CD4-positive, alpha-beta T cell (primary cell): ENCODE measurements at regions not wholly inside any gene's neighbourhood (a gene's known extent, or its start where the extent isn't known, plus 50 kb on each side); places are given as distances from the start of the nearest gene placed in this dataset.

Source experiments
- ATAC-seq: fragments of 200-7000 bp; cut with Tn5 transposase; one replicate; pipeline ENCODE4 v1.10.0; 2022; ENCODE audit warnings: mild to moderate bottlenecking; ENCODE audit not compliant: poor library complexity
- CTCF ChIA-PET: fragments of 350-600 bp; sonication (Branson Sonifier 250); formaldehyde crosslinking; loops from one replicate; lab custom pipeline; 2021; ENCODE audit warnings: antibody characterized with exemption, inconsistent platforms; lab: Charles Lee
- POLR2A ChIA-PET: fragments of 350-600 bp; sonication (Branson Sonifier 250); formaldehyde crosslinking; loops from one replicate; lab custom pipeline; 2021; ENCODE audit warnings: antibody characterized with exemption, inconsistent platforms; lab: Charles Lee
- DNase-seq, 14 experiments: peaks; one replicate each; pipeline ENCODE4 v3.0.0-alpha.2; 2013 to 2020; ENCODE audit warnings: mixed read lengths in 2 of 14
- H3K27ac ChIP-seq, 2 donors: one replicate each; pipeline versions ENCODE4 v1.5.1 to v1.7.0; 2013; ENCODE audit warnings: low read length in 2 of 2, low read depth in 1 of 2, mild to moderate bottlenecking in 1 of 2
- H3K27me3 ChIP-seq, 2 experiments: 1 replicate in 1 of 2; 2 replicates in 1 of 2; pipeline versions ENCODE4 v1.6.1 to v1.7.0; 2013; ENCODE audit warnings: low read length in 2 of 2, control low read depth in 1 of 2, mild to moderate bottlenecking in 1 of 2, moderate library complexity in 1 of 2; ENCODE audit not compliant: insufficient read depth in 2 of 2, control insufficient read depth in 1 of 2
- H3K36me3 ChIP-seq: one replicate; pipeline ENCODE4 v1.6.1; 2013; ENCODE audit warnings: low read length, control low read depth; ENCODE audit not compliant: insufficient read depth
- H3K4me1 ChIP-seq: one replicate; pipeline ENCODE4 v1.6.1; 2013; ENCODE audit warnings: low read length, control low read depth; ENCODE audit not compliant: insufficient read depth
- H3K4me3 ChIP-seq: one replicate; pipeline ENCODE4 v1.5.1; 2013; ENCODE audit warnings: mild to moderate bottlenecking, low read length, moderate library complexity
- H3K9me3 ChIP-seq, 2 experiments: 1 replicate in 1 of 2; 2 replicates in 1 of 2; pipeline versions ENCODE4 v1.6.1 to v1.7.0; 2013; ENCODE audit warnings: low read length in 2 of 2, mild to moderate bottlenecking in 2 of 2, control low read depth in 1 of 2, moderate library complexity in 1 of 2; ENCODE audit not compliant: control insufficient read depth in 1 of 2, insufficient read depth in 1 of 2
- H3K27ac Mint-ChIP-seq: one replicate; pipeline ENCODE4 v1.8.0; 2020; ENCODE audit warnings: mixed read lengths
- H3K27me3 Mint-ChIP-seq: one replicate; pipeline ENCODE4 v1.8.0; 2021; ENCODE audit warnings: mixed read lengths
- H3K36me3 Mint-ChIP-seq: one replicate; pipeline ENCODE4 v1.8.0; 2021; ENCODE audit warnings: low read depth, mixed read lengths
- H3K4me1 Mint-ChIP-seq: one replicate; pipeline ENCODE4 v1.8.0; 2021; ENCODE audit warnings: low read depth, mixed read lengths
- H3K4me3 Mint-ChIP-seq: one replicate; pipeline ENCODE4 v1.8.0; 2020; ENCODE audit warnings: mild to moderate bottlenecking, mixed read lengths
- H3K9me3 Mint-ChIP-seq: one replicate; pipeline ENCODE4 v1.8.0; 2020; ENCODE audit warnings: mixed read lengths
- CTCF ChIP-seq: fragments of 200-600 bp; IDR thresholded peaks from one replicate; pipeline ENCODE4 v1.8.0; 2022; ENCODE audit warnings: antibody characterized with exemption, mild to moderate bottlenecking
- intact Hi-C, 2 experiments: fragments of 100-400 bp; cut with DNase I in 1 of 2; cut with micrococcal nuclease in 1 of 2; formaldehyde crosslinking; loops; one replicate each; pipeline versions ENCODE4 v1.15.1 to v1.9.0; 2023 to 2025; cut with DNase I, micrococcal nuclease

DNA sequence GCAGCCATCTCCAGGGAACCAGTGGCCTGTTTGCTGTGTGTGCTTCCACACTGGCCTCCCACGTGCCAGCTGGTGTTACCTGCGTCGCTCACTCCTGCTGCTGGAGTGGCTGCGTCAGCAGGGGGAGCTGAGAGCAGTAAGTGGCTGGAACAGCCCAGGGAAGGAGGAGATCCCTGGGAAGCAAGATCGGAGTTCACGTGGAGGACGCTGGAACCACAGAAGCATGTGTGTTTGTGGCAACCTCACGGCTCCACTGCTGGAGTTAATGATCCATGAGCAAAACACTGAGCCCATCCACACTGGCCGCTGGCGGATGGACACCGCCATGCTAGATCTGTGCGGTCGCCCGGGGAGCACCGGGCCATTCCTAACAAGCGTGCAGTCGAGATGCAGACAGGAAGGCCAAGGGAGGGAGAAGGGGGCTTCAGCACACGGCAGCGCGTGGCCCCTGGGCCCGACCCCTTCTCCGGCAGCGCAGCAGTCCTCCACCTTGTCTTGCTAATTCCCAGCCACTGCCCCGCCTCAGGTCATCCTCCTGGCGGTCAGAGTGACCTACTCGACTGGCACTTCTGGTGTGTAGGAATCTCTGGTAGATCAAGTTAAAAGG lies 68.5 kb upstream of the EEPD1 start:
- no peak overlapping the region for H3K4me3 Mint-ChIP-seq
- ChIA-PET CTCF (no interaction called here), POLR2A (no interaction called here)
- Histone ChIP-seq H3K4me1 (no peaks in the 10 kb centered on the region), H3K27me3 (no peaks in the 10 kb centered on the region), H3K27ac (no peak overlapping the region), H3K4me3 (no peak overlapping the region), H3K9me3 (peaks cover 0 to 7% of the 10 kb centered on the region in 2 experiments), H3K36me3 (no peaks in the 10 kb centered on the region)
- intact Hi-C loops: no loop called here
- H3K9me3 Mint-ChIP-seq: no peaks in the 10 kb centered on the region
- H3K36me3 Mint-ChIP-seq: no peaks in the 10 kb centered on the region
- H3K4me1 Mint-ChIP-seq: no peaks in the 10 kb centered on the region
- no peak overlapping the region for H3K27ac Mint-ChIP-seq
- no peak for ATAC-seq
- TF ChIP-seq CTCF: no peak
- H3K27me3 Mint-ChIP-seq: no peaks in the 10 kb centered on the region
- DNase-seq: no peak

- Mint-ChIP-seq H3K9me3 (no peaks in the 10 kb centered on the region), H3K4me3 (no peak overlapping the region), H3K27me3 (no peaks in the 10 kb centered on the region), H3K27ac (no peak overlapping the region), H3K36me3 (no peaks in the 10 kb centered on the region), H3K4me1 (no peaks in the 10 kb centered on the region)
- ChIA-PET CTCF (no interaction called here), POLR2A (no interaction called here)
- Histone ChIP-seq H3K36me3 (no peaks in the 10 kb centered on the region), H3K27me3 (no peaks in the 10 kb centered on the region), H3K9me3 (peaks cover 0 to 8% of the 10 kb centered on the region in 2 experiments), H3K4me1 (no peaks in the 10 kb centered on the region), H3K4me3 (no peak overlapping the region), H3K27ac (no peak overlapping the region)
- no peak for DNase-seq
- intact Hi-C loops: no loop called here
- TF ChIP-seq CTCF: no peak
- ATAC-seq: no peak
These were observed 68.0 kb upstream of the EEPD1 start for GRCh38 chr7:36085096-36085495.

DNA sequence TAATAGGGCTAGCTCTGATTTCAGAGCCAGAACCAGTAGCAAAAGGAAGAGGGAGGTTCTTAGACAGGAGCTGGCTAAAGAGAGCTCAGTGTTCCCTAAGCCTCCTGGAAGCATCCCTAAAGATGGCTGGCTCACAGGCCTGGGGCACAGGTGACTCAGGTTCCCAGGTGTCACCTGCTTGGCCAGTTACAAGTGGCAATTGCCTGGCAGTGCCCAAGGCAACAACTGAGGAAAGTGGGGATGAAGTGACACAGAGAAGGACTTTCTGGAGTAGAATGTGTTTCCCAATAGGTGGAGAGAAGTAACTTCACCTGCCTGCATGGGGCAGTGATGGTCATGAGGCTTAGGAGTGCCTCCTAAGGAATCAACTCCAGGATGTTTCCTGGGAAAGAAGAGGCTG lies 66.5 kb upstream of the EEPD1 start:
- H3K4me1 Mint-ChIP-seq: no peaks in the 10 kb centered on the region
- H3K4me3 Mint-ChIP-seq: no peak overlapping the region
- no peaks in the 10 kb centered on the region for H3K9me3 Mint-ChIP-seq
- H3K27me3 Mint-ChIP-seq: no peaks in the 10 kb centered on the region
- Histone ChIP-seq H3K27me3 (no peaks in the 10 kb centered on the region), H3K4me3 (no peak overlapping the region), H3K36me3 (no peaks in the 10 kb centered on the region), H3K9me3 (peaks cover 0 to 8% of the 10 kb centered on the region in 2 experiments), H3K4me1 (no peaks in the 10 kb centered on the region), H3K27ac (no peak overlapping the region)
- TF ChIP-seq CTCF: no peak
- no peaks in the 10 kb centered on the region for H3K36me3 Mint-ChIP-seq
- no peak for DNase-seq
- ATAC-seq: no peak
- CTCF ChIA-PET: no interaction called here
- POLR2A ChIA-PET: no interaction called here
- intact Hi-C loops: no loop called here
- no peak overlapping the region for H3K27ac Mint-ChIP-seq
